ENCODE measurements at regions not wholly inside any gene's neighbourhood (a gene's known extent, or its start where the extent isn't known, plus 50 kb on each side); places are given as distances from the start of the nearest gene placed in this dataset.

DNA sequence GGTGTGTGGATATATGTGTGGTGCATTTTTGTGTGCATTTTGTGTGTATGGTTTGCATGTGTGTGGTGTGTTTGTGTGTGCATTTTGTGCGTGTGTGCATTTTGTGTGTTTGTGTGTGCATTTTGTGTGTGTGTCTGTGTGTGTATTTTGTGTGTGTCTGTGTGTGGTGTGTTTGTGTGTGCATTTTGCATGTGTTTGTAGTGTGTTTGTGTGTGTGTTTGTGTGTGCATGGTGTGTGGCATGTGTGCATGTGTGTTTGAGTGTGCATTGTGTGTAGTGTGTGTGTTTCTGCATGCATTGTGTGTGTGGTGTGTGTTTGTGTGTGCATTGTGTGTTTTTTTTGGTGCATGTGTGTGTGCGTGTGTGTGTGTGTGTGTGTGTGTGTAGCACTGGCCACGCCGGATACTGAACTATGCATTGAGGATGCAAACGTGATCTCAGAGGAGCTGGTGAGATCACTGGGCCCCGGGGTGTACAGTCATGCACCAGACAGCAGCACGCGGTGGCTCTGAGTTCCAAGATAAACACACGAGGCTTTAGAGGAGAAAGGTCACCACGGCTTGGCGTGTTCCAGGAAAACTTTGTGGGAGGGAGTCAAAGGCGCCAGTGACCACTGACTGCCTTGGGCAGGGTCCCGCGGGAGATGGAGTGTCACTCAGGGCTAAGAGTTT lies 106.6 kb upstream of the SHH start (continued):
- no peak for TF ChIP-seq TMF1 (CRISPR knock-in tag; IDR thresholded peaks at IDR 0.05; ENCODE audit: low read depth)
- TF ChIP-seq, protein P1, sequence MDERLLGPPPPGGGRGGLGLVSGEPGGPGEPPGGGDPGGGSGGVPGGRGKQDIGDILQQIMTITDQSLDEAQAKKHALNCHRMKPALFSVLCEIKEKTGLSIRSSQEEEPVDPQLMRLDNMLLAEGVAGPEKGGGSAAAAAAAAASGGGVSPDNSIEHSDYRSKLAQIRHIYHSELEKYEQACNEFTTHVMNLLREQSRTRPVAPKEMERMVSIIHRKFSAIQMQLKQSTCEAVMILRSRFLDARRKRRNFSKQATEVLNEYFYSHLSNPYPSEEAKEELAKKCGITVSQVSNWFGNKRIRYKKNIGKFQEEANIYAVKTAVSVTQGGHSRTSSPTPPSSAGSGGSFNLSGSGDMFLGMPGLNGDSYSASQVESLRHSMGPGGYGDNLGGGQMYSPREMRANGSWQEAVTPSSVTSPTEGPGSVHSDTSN (CRISPR knock-in tag; IDR thresholded peaks at IDR 0.05): no peak
- no peak for TF ChIP-seq MED8 (CRISPR knock-in tag; IDR thresholded peaks at IDR 0.05; ENCODE audit: insufficient replicate concordance)
- TF ChIP-seq SATB2 (CRISPR knock-in tag; IDR thresholded peaks at IDR 0.05): no peak
- TF ChIP-seq NR2F1 (CRISPR knock-in tag; IDR thresholded peaks at IDR 0.05): peak; percentile 55 to 64
- TF ChIP-seq XRCC5 (optimal IDR thresholded peaks at IDR 0.05; ENCODE audit: low read length): peak; percentile 34
- no peak for TF ChIP-seq ZFP1 (CRISPR knock-in tag; IDR thresholded peaks at IDR 0.05)
- peak; percentile 46; the same call in 1 of the 2 replicates for TF ChIP-seq ZNF224 (CRISPR knock-in tag; IDR thresholded peaks at IDR 0.05)
- TF ChIP-seq ZFY (CRISPR knock-in tag; IDR thresholded peaks at IDR 0.05): peak; percentile 41; the same call in 1 of the 2 replicates
- TF ChIP-seq ZMAT3 (CRISPR knock-in tag; conservative IDR thresholded peaks at IDR 0.05): peak; percentile 81; the same call in 1 of the 2 replicates
- TF ChIP-seq MAZ (IDR thresholded peaks at IDR 0.05; ENCODE audit: borderline replicate concordance, low read depth, low read length): no peak
- TF ChIP-seq MAZ (CRISPR knock-in tag; IDR thresholded peaks at IDR 0.05; ENCODE audit: low read depth): peak; percentile 49; the same call in 1 of the 2 replicates
- TF ChIP-seq, protein P2, sequence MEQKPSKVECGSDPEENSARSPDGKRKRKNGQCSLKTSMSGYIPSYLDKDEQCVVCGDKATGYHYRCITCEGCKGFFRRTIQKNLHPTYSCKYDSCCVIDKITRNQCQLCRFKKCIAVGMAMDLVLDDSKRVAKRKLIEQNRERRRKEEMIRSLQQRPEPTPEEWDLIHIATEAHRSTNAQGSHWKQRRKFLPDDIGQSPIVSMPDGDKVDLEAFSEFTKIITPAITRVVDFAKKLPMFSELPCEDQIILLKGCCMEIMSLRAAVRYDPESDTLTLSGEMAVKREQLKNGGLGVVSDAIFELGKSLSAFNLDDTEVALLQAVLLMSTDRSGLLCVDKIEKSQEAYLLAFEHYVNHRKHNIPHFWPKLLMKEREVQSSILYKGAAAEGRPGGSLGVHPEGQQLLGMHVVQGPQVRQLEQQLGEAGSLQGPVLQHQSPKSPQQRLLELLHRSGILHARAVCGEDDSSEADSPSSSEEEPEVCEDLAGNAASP (CRISPR knock-in tag; IDR thresholded peaks at IDR 0.05; ENCODE audit: borderline replicate concordance): peak; percentile 51; the same call in 1 of the 2 replicates
- TF ChIP-seq, protein P3, sequence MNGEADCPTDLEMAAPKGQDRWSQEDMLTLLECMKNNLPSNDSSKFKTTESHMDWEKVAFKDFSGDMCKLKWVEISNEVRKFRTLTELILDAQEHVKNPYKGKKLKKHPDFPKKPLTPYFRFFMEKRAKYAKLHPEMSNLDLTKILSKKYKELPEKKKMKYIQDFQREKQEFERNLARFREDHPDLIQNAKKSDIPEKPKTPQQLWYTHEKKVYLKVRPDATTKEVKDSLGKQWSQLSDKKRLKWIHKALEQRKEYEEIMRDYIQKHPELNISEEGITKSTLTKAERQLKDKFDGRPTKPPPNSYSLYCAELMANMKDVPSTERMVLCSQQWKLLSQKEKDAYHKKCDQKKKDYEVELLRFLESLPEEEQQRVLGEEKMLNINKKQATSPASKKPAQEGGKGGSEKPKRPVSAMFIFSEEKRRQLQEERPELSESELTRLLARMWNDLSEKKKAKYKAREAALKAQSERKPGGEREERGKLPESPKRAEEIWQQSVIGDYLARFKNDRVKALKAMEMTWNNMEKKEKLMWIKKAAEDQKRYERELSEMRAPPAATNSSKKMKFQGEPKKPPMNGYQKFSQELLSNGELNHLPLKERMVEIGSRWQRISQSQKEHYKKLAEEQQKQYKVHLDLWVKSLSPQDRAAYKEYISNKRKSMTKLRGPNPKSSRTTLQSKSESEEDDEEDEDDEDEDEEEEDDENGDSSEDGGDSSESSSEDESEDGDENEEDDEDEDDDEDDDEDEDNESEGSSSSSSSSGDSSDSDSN (CRISPR knock-in tag; IDR thresholded peaks at IDR 0.05): no peak
- peak; percentile 89; the same call in 1 of the 2 replicates for TF ChIP-seq RNF2 (conservative IDR thresholded peaks at IDR 0.05; ENCODE audit: low read depth)
- peak; percentile 55 for TF ChIP-seq NR2C2 (CRISPR knock-in tag; IDR thresholded peaks at IDR 0.05; ENCODE audit: borderline replicate concordance)
- no peak for TF ChIP-seq EEA1 (CRISPR knock-in tag; IDR thresholded peaks at IDR 0.05; ENCODE audit: borderline replicate concordance)
- TF ChIP-seq, protein P4, sequence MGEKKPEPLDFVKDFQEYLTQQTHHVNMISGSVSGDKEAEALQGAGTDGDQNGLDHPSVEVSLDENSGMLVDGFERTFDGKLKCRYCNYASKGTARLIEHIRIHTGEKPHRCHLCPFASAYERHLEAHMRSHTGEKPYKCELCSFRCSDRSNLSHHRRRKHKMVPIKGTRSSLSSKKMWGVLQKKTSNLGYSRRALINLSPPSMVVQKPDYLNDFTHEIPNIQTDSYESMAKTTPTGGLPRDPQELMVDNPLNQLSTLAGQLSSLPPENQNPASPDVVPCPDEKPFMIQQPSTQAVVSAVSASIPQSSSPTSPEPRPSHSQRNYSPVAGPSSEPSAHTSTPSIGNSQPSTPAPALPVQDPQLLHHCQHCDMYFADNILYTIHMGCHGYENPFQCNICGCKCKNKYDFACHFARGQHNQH (CRISPR knock-in tag; IDR thresholded peaks at IDR 0.05): 0 out of 2 replicates have a peak, but pooled peaks have one; percentile 39
- TF ChIP-seq ATF7 (IDR thresholded peaks at IDR 0.05): peak; percentile 23; the same call in 1 of the 2 replicates
- no peak for TF ChIP-seq ATF7 (CRISPR knock-in tag; IDR thresholded peaks at IDR 0.05)
- no peak for TF ChIP-seq ZNF644 (CRISPR knock-in tag; IDR thresholded peaks at IDR 0.05; ENCODE audit: low read depth)
- TF ChIP-seq, protein P5, sequence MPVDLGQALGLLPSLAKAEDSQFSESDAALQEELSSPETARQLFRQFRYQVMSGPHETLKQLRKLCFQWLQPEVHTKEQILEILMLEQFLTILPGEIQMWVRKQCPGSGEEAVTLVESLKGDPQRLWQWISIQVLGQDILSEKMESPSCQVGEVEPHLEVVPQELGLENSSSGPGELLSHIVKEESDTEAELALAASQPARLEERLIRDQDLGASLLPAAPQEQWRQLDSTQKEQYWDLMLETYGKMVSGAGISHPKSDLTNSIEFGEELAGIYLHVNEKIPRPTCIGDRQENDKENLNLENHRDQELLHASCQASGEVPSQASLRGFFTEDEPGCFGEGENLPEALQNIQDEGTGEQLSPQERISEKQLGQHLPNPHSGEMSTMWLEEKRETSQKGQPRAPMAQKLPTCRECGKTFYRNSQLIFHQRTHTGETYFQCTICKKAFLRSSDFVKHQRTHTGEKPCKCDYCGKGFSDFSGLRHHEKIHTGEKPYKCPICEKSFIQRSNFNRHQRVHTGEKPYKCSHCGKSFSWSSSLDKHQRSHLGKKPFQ (CRISPR knock-in tag; IDR thresholded peaks at IDR 0.05; ENCODE audit: insufficient replicate concordance): peak; percentile 64
- TF ChIP-seq ZNF546 (CRISPR knock-in tag; conservative IDR thresholded peaks at IDR 0.05): no peak

Measured in HepG2 (cell line).